NCI-H510A (cell line): ENCODE measurements at regions not wholly inside any gene's neighbourhood (a gene's known extent, or its start where the extent isn't known, plus 50 kb on each side); places are given as distances from the start of the nearest gene placed in this dataset.

Source experiments
- DNase-seq: peaks from one replicate; lab custom pipeline; 2025; lab: John Stamatoyannopoulos, UW

GRCh38 chr4:180398564-180398963, 1844.6 kb upstream of the TENM3 start:
- DNase-seq = no peak

- no peak for DNase-seq
Observed at GRCh38 chr4:180407275-180407885, 1835.8 kb upstream of the TENM3 start.

GRCh38 chr4:180418819-180419531, 1824.2 kb upstream of the TENM3 start:
- DNase-seq = no peak

- DNase-seq = no peak
Observed at GRCh38 chr4:180422989-180423711, 1820.1 kb upstream of the TENM3 start.

- peak; percentile 12 for DNase-seq
Observed at GRCh38 chr4:180423712-180424057, 1819.5 kb upstream of the TENM3 start.

GRCh38 chr4:180426938-180427337, 1816.3 kb upstream of the TENM3 start:
- no peak for DNase-seq

- DNase-seq = no peak
Observed at GRCh38 chr4:180430283-180430682, 1812.9 kb upstream of the TENM3 start.

GRCh38 chr4:180434131-180434895, 1808.9 kb upstream of the TENM3 start:
- no peak for DNase-seq

GRCh38 chr4:180436361-180436760, 1806.8 kb upstream of the TENM3 start:
- DNase-seq = no peak

- no peak for DNase-seq
Observed at GRCh38 chr4:180437601-180438000, 1805.6 kb upstream of the TENM3 start.

GRCh38 chr4:180448306-180448705, 1794.9 kb upstream of the TENM3 start:
- no peak for DNase-seq

GRCh38 chr4:180449395-180449956, 1793.7 kb upstream of the TENM3 start:
- DNase-seq = no peak

- peak; percentile 39 for DNase-seq
Observed at GRCh38 chr4:180455226-180455625, 1788.0 kb upstream of the TENM3 start.

- no peak for DNase-seq
Observed at GRCh38 chr4:180456928-180457327, 1786.3 kb upstream of the TENM3 start.

- no peak for DNase-seq
Observed at GRCh38 chr4:180462116-180462515, 1781.1 kb upstream of the TENM3 start.

- DNase-seq = no peak
Observed at GRCh38 chr4:180465364-180465763, 1777.8 kb upstream of the TENM3 start.

- no peak for DNase-seq
Observed at GRCh38 chr4:180483036-180483435, 1760.2 kb upstream of the TENM3 start.

- no peak for DNase-seq
Observed at GRCh38 chr4:180485407-180485806, 1757.8 kb upstream of the TENM3 start.

- no peak for DNase-seq
Observed at GRCh38 chr4:180486342-180486741, 1756.9 kb upstream of the TENM3 start.

GRCh38 chr4:180489787-180490186, 1753.4 kb upstream of the TENM3 start:
- DNase-seq = no peak

GRCh38 chr4:180491210-180491609, 1752.0 kb upstream of the TENM3 start:
- DNase-seq = no peak

GRCh38 chr4:180493299-180493698, 1749.9 kb upstream of the TENM3 start:
- no peak for DNase-seq
